Fibroblast of lung (primary cell): ENCODE measurements at regions not wholly inside any gene's neighbourhood (a gene's known extent, or its start where the extent isn't known, plus 50 kb on each side); places are given as distances from the start of the nearest gene placed in this dataset.

ENCODE experiments used
- CTCF ChIP-seq, 2 donors: IDR thresholded peaks in 1 of 2; conservative IDR thresholded peaks in 1 of 2; 1 replicate in 1 of 2; 2 replicates in 1 of 2; pipeline ENCODE4 v1.5.1; 2011 to 2012; ENCODE audit warnings: low read length in 2 of 2, control low read depth in 1 of 2, inconsistent platforms in 1 of 2, low read depth in 1 of 2, mild to moderate bottlenecking in 1 of 2
- EZH2 ChIP-seq: IDR thresholded peaks from 2 replicates; pipeline ENCODE4 v1.5.1; 2012; ENCODE audit warnings: low read length, control low read depth, mild to moderate bottlenecking; ENCODE audit errors: missing control alignments

- no peak for TF ChIP-seq CTCF (conservative IDR thresholded peaks at IDR 0.05 in 1 of 2, IDR thresholded peaks at IDR 0.05 in 1 of 2; ENCODE audit: low read depth in 1 of 2, low read length in 2 of 2)
- no peak for TF ChIP-seq EZH2
These were observed 185.3 kb downstream of the CCNG2 start for GRCh38 chr4:77342170-77342810.
